PFSK-1 (cell line): ENCODE measurements at regions not wholly inside any gene's neighbourhood (a gene's known extent, or its start where the extent isn't known, plus 50 kb on each side); places are given as distances from the start of the nearest gene placed in this dataset.

Experiments used
- FOXP2 ChIP-seq: optimal IDR thresholded peaks from 2 replicates; pipeline ENCODE3; 2011; ENCODE audit warnings: borderline replicate concordance, control low read depth, inconsistent platforms; ENCODE audit not compliant: insufficient read depth; ENCODE audit errors: extremely low read length, extremely low read depth
- POLR2AphosphoS5 ChIP-seq: IDR thresholded peaks from 2 replicates; pipeline ENCODE4 v1.6.1; 2012; ENCODE audit warnings: low read depth, mild to moderate bottlenecking, control low read depth, low read length, moderate library complexity
- REST ChIP-seq, 2 experiments: IDR thresholded peaks; 2 replicates each; pipeline versions ENCODE4 v1.6.1 to v1.8.0; 2011 to 2012; ENCODE audit warnings: low read depth in 2 of 2, low read length in 2 of 2, control low read depth in 1 of 2, inconsistent platforms in 1 of 2, mild to moderate bottlenecking in 1 of 2, moderate library complexity in 1 of 2; ENCODE audit not compliant: insufficient read depth in 1 of 2
- SIN3A ChIP-seq: IDR thresholded peaks from 2 replicates; pipeline ENCODE4 v1.6.1; 2012; ENCODE audit warnings: mild to moderate bottlenecking, low read length, moderate library complexity, borderline replicate concordance; ENCODE audit not compliant: insufficient read depth
- TAF1 ChIP-seq: IDR thresholded peaks from 2 replicates; pipeline ENCODE4 v1.6.1; 2012; ENCODE audit warnings: low read length, control low read depth, borderline replicate concordance; ENCODE audit not compliant: insufficient read depth

- TF ChIP-seq FOXP2 (no peak), REST (IDR thresholded peaks at IDR 0.05; ENCODE audit: insufficient read depth in 1 of 2, low read depth in 2 of 2, low read length in 2 of 2) (no peak), POLR2AphosphoS5 (no peak), SIN3A (no peak), TAF1 (no peak)
Observed at GRCh38 chr3:64438812-64439211, 213.5 kb upstream of the PRICKLE2 start.

- TF ChIP-seq FOXP2 (no peak), POLR2AphosphoS5 (no peak), REST (IDR thresholded peaks at IDR 0.05; ENCODE audit: insufficient read depth in 1 of 2, low read depth in 2 of 2, low read length in 2 of 2) (no peak), SIN3A (no peak), TAF1 (no peak)
Observed at GRCh38 chr3:64438066-64438465, 212.8 kb upstream of the PRICKLE2 start.

- no peak for TF ChIP-seq SIN3A
- TF ChIP-seq FOXP2 = no peak
- TF ChIP-seq TAF1 = no peak
- TF ChIP-seq REST (IDR thresholded peaks at IDR 0.05; ENCODE audit: insufficient read depth in 1 of 2, low read depth in 2 of 2, low read length in 2 of 2) = no peak
- no peak for TF ChIP-seq POLR2AphosphoS5
Observed at GRCh38 chr3:64437131-64437530, 211.9 kb upstream of the PRICKLE2 start.

GRCh38 chr3:64432870-64433269 is 207.6 kb upstream of the PRICKLE2 start:
- no peak for TF ChIP-seq REST (IDR thresholded peaks at IDR 0.05; ENCODE audit: insufficient read depth in 1 of 2, low read depth in 2 of 2, low read length in 2 of 2)
- no peak for TF ChIP-seq FOXP2

GRCh38 chr3:64431526-64432091 is 206.3 kb upstream of the PRICKLE2 start:
- no peak for TF ChIP-seq FOXP2
- TF ChIP-seq TAF1 = no peak
- no peak for TF ChIP-seq POLR2AphosphoS5
- no peak for TF ChIP-seq SIN3A
- TF ChIP-seq REST (IDR thresholded peaks at IDR 0.05; ENCODE audit: insufficient read depth in 1 of 2, low read depth in 2 of 2, low read length in 2 of 2) = no peak
